LoVo (cell line): ENCODE measurements at regions not wholly inside any gene's neighbourhood (a gene's known extent, or its start where the extent isn't known, plus 50 kb on each side); places are given as distances from the start of the nearest gene placed in this dataset.
"Not testable (repeated sequence)": the region's sequence is repeated elsewhere in the genome, so short reads cannot be mapped to it uniquely, and the experiment has no call there.

Experiments used
- DNase-seq: peaks from one replicate; pipeline ENCODE4 v3.0.0-alpha.2; 2016; ENCODE audit warnings: low spot score

GRCh38 chr5:67878933-67879332 lies 336.6 kb upstream of the PIK3R1 start:
- no peak for DNase-seq

- DNase-seq: no peak
Measured at GRCh38 chr5:67876371-67876770, 339.2 kb upstream of the PIK3R1 start.

GRCh38 chr5:67875601-67876000 lies 340.0 kb upstream of the PIK3R1 start:
- no peak for DNase-seq

- DNase-seq: no peak
Measured at GRCh38 chr5:67873935-67874334, 341.6 kb upstream of the PIK3R1 start.

GRCh38 chr5:67870662-67871061 lies 344.9 kb upstream of the PIK3R1 start:
- DNase-seq: no peak

GRCh38 chr5:67864335-67864734 lies 351.2 kb upstream of the PIK3R1 start:
- not testable (repeated sequence) for DNase-seq

- DNase-seq: no peak
Measured at GRCh38 chr5:67858471-67859031, 357.0 kb upstream of the PIK3R1 start.

GRCh38 chr5:67857502-67857901 lies 358.1 kb upstream of the PIK3R1 start:
- no peak for DNase-seq

GRCh38 chr5:67855523-67855922 lies 360.0 kb upstream of the PIK3R1 start:
- no peak for DNase-seq

GRCh38 chr5:67850906-67851305 lies 364.6 kb upstream of the PIK3R1 start:
- not testable (repeated sequence) for DNase-seq

- no peak for DNase-seq
Measured at GRCh38 chr5:67844924-67845323, 370.6 kb upstream of the PIK3R1 start.

GRCh38 chr5:67842806-67843205 lies 372.8 kb upstream of the PIK3R1 start:
- no peak for DNase-seq

GRCh38 chr5:67837225-67837624 lies 378.3 kb upstream of the PIK3R1 start:
- DNase-seq: not testable (repeated sequence)

GRCh38 chr5:67836496-67836895 lies 379.1 kb upstream of the PIK3R1 start:
- not testable (repeated sequence) for DNase-seq

GRCh38 chr5:67831048-67831447 lies 384.5 kb upstream of the PIK3R1 start:
- no peak for DNase-seq

GRCh38 chr5:67827541-67827940 lies 388.0 kb upstream of the PIK3R1 start:
- DNase-seq: no peak

- no peak for DNase-seq
Measured at GRCh38 chr5:67824852-67825251, 390.7 kb upstream of the PIK3R1 start.

GRCh38 chr5:67817652-67818051 lies 397.9 kb upstream of the PIK3R1 start:
- DNase-seq: no peak

GRCh38 chr5:67816456-67816855 lies 399.1 kb upstream of the PIK3R1 start:
- DNase-seq: no peak

GRCh38 chr5:67815455-67816391 lies 399.8 kb upstream of the PIK3R1 start:
- no peak for DNase-seq

GRCh38 chr5:67814569-67815311 lies 400.8 kb upstream of the PIK3R1 start:
- DNase-seq: no peak

- DNase-seq: no peak
Measured at GRCh38 chr5:67813877-67814539, 401.5 kb upstream of the PIK3R1 start.
